ENCODE measurements at regions not wholly inside any gene's neighbourhood (a gene's known extent, or its start where the extent isn't known, plus 50 kb on each side); places are given as distances from the start of the nearest gene placed in this dataset.
A peak's percentile ranks its signal among the peaks of the same experiment; 100 is the strongest.

GRCh38 chr10:112083472-112083871, 100.1 kb downstream of the GPAM start:
- DNase-seq, result no peak

- DNase-seq, result no peak
Observed at GRCh38 chr10:112087953-112088456, 95.6 kb downstream of the GPAM start.

DNA sequence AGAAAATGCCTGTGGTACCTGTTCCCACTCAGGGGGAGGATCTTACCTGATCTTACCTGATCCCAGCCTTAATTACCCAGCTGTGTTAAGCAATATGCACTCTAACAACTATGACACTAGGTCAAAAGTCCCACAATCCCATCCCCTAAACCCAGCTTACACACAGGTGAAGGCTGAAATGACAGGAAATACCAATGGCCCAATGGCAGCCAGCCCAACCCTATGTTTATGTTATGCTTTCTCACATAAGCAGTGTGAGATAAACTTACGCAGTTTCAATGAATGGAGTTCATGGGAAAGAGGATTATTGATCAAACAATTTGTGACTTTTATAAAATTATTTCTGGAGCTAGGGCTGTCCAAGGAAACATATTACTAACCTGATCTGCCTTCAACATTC, 91.9 kb downstream of the GPAM start:
- DNase-seq, result no peak

DNA sequence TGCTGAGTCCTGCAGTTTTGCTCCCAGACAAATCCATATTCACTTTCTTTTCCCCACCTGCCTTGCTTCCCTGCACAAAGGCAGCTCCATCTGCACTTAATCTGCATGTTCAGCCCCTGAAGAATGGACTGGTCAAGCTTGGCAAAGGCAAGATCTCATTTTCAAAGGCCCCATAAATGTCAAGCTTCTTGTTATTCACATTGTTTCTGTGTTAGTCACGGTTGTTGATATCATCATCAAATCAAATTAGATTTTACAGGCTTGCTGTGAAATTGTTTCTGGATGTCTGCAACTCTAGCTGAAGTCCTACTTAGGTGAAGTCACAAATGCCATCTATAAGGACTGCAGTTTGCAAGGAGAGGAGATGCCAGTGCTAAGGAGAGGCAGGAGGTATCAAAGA, 91.0 kb downstream of the GPAM start:
- DNase-seq, result no peak

DNA sequence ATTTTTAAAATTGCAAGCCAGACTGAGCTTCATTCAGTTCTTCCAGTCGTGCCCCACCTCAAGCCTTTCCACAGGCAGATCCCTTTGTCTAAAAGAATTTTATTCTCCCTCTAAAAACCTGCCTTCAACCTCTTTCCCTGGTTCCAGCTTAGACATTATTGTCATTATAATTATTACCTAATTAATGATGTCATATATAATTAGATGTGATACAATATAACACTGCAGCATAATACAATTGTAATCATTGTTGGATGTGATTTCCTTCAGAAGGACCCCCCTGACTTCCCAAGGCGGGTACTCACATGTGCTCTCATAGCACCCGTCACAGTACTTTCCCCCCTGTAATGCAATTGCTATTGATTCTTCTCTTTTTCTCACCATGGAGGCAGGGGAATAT, 88.6 kb downstream of the GPAM start:
- peak; percentile 34 for DNase-seq

- no peak for DNase-seq
Observed at GRCh38 chr10:112095731-112096130, 87.8 kb downstream of the GPAM start.

- DNase-seq, result no peak
Observed at GRCh38 chr10:112098682-112099081, 84.9 kb downstream of the GPAM start.
